Peyer's patch (tissue), 4 donors: ENCODE measurements at regions not wholly inside any gene's neighbourhood (a gene's known extent, or its start where the extent isn't known, plus 50 kb on each side); places are given as distances from the start of the nearest gene placed in this dataset.

Source experiments
- CTCF ChIP-seq, 6 experiments: fragments of 450-650 bp in 4 of 6; fragments of 200-600 bp in 2 of 6; sonication (generic) in 1 of 6; IDR thresholded peaks; one replicate each; pipeline ENCODE4 v1.5.1; 2017 to 2019; ENCODE audit warnings: antibody characterized with exemption in 6 of 6, mild to moderate bottlenecking in 3 of 6, moderate library complexity in 1 of 6
- POLR2A ChIP-seq, 2 donors: fragments of 450-650 bp; IDR thresholded peaks; one replicate each; pipeline ENCODE4 v1.5.1; 2017; ENCODE audit warnings: antibody characterized with exemption in 2 of 2, mild to moderate bottlenecking in 2 of 2, moderate library complexity in 2 of 2

- TF ChIP-seq CTCF (IDR thresholded peaks at IDR 0.05) (no peak), POLR2A (IDR thresholded peaks at IDR 0.05) (no peak)
Measured at GRCh38 chr13:84358601-84359000, 476.3 kb upstream of the SLITRK1 start.
